Non-pigmented ciliary epithelial cell (primary cell): ENCODE measurements at regions not wholly inside any gene's neighbourhood (a gene's known extent, or its start where the extent isn't known, plus 50 kb on each side); places are given as distances from the start of the nearest gene placed in this dataset.
"Not testable (repeated sequence)": the region's sequence is repeated elsewhere in the genome, so short reads cannot be mapped to it uniquely, and the experiment has no call there.

Experiments
- DNase-seq: peaks from one replicate; pipeline ENCODE4 v3.0.0-alpha.2; 2010; ENCODE audit warnings: low read depth

- DNase-seq: no peak
Measured at GRCh38 chr1:47522935-47523834, 85.3 kb downstream of the FOXD2 start.

GRCh38 chr1:47523835-47524215, 86.0 kb downstream of the FOXD2 start:
- no peak for DNase-seq

DNA sequence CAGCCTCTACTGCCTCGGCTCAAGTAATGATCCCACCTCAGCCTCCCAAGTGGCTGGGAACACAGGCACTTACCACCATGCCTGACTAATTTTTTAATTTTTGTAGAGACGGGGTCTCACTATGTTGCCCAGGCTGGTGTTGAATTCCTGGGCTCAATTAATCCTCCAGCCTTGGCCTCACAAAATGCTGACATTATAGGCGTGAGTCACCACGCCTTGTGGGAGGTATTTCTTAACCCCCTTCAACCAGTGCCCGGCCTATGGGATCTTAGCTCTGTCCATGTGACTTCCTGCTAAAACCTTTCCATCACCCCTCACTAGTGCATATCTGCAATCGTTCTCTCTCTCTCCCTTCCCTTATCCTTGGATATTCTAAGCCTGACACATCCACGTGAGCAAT, 86.4 kb downstream of the FOXD2 start:
- no peak for DNase-seq

DNA sequence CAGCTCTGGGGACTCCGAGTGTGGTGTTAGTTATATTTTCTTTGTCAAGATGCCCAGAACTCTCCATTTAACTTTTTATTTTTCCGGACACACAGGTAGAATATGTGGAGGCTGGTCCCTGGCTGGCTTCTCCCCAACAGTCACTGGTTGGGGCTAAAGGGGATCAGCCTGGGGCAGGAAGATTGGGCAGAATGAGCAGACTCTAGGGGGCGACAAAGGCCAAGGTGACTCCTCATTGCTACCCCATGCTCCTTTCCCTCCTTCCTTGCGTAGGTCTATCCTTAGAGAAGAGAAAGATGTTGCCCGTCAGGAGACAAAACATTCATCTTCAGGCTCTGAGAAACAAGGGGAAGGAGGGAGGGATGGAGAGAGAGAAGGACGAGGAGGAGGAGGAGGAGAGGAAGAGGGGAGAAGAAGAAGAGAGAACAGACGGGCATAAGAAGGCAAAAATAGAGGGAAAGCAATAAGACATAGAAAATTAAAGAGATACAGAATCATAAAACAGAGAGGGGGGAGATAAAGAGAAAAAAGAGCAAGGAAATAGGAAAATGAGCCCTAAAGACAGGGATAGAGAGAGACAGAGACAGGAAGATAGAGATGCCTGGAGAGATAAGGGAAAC, 89.9 kb downstream of the FOXD2 start:
- DNase-seq: no peak

- DNase-seq: no peak
Measured at GRCh38 chr1:47529520-47530098, 91.8 kb downstream of the FOXD2 start.

GRCh38 chr1:47532921-47533792, 95.3 kb downstream of the FOXD2 start:
- peak; percentile 36 for DNase-seq

DNA sequence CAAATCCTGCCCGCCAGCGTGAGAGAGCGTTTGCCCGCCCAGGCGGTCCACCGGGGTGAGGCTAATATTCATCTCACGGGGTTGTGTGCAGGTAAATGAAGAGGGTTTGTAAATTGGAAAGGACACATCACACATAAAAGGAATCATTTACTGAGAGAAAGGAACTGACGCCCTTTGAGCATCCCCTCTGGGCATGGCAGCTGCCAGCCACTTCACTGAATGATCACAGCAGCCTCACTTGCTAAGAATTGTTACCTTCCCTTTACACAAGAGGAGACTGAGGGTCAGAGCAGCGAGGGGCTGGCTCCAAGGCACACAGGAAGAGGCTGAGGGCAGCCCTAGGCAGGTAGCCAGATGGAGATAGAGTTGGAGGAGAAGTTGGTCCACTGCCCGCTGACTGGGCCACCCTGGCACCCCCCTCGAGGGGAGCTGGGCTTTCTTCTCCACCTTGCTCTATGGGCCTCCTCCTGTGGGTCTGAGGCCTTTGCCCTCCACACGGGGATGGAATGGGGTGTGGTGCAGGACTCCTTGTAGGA, 96.0 kb downstream of the FOXD2 start:
- DNase-seq: no peak

- no peak for DNase-seq
Measured at GRCh38 chr1:47534436-47534835, 96.6 kb downstream of the FOXD2 start.

- no peak for DNase-seq
Measured at GRCh38 chr1:47536646-47537118, 98.8 kb downstream of the FOXD2 start.

GRCh38 chr1:47537268-47537667, 99.4 kb downstream of the FOXD2 start:
- DNase-seq: no peak

GRCh38 chr1:47537966-47538365, 100.1 kb downstream of the FOXD2 start:
- no peak for DNase-seq

GRCh38 chr1:47538530-47538929, 100.7 kb downstream of the FOXD2 start:
- not testable (repeated sequence) for DNase-seq

DNA sequence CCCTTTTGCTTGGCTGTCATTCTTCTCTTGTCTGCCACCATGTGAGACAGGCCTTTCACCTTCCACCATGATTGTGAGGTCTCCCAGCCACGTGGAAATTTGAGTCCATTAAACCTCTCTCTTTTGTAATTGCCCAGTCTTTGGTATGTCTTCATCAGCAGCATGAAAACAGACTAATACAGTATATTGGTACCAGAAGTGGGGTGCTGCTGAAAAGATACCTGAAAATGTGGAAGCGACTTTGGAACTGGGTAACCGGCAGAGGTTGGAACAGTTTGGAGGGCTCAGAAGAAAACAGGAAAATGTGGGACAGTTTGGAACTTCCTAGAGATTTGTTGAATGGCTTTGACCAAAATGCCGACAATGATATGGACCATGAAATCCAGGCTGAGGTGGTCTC, 103.9 kb downstream of the FOXD2 start:
- not testable (repeated sequence) for DNase-seq

- DNase-seq: not testable (repeated sequence)
Measured at GRCh38 chr1:47543089-47543488, 105.2 kb downstream of the FOXD2 start.

DNA sequence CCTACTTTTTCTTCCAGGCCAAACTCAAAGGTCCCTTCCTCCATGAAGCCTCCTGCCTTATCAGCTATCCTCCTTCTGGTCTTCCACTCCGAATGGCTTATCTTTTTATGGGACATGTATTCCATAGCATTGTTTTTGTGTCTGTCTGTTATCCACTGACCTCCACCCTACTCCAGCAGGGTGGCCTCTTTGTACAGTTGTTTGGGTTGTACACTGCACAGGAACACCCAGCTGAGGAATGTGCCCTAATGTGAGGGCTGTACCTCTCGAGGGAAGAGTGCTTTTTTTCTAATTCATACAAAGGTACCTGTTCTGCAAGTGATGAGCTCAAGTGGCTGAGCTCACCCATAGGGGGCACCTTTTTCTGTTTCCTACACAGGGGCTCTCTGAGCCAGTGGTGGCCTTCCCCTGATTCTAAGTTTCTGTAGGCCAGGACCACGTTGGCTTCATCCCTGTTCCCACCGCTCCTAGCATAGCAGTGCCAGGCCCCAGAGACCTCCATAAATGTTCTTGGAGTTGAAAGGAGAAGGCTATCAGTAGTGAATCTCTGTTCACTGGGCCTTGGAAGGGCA, 108.2 kb downstream of the FOXD2 start:
- DNase-seq: no peak

DNA sequence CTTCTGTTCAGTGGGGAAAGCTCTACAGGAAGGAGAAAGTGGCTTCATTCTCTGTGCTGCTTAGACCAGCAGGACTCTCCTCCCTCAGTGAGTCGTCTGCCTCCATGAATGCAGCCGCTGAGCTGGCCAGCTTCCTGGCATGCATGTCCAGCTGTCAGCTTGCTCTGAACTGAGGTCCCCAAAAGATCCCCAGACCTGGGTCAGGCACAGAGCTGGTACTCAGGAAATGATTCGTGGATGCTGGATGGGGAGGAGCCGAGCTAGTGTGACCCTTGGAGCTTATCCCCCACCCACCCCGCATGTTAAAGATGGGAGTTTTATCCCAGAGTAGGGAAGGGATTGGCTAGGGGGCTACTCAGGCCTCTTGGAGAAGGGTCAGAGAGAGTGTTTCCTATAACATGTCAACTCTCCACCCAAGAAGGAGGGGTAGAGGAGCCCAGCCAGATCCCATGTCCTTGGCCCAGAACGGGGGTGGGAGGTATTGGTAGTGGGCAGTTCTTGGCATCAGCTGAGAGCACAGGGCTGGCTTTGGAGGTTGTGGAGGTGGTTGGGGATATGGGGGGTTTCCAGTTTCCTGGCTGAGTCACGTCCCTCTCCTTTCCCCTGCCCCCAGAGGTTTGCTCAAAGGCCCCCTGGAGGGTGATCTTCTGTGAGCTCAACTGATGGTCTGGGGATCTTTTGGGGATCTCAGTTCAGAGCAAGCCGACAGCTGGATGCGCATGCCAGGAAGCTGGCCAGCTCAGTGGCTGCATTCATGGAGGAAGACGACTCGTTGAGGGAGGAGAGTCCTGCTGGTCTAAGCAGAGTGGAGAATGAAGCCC, 110.1 kb downstream of the FOXD2 start:
- DNase-seq: no peak

GRCh38 chr1:47548637-47549036, 110.8 kb downstream of the FOXD2 start:
- no peak for DNase-seq

DNA sequence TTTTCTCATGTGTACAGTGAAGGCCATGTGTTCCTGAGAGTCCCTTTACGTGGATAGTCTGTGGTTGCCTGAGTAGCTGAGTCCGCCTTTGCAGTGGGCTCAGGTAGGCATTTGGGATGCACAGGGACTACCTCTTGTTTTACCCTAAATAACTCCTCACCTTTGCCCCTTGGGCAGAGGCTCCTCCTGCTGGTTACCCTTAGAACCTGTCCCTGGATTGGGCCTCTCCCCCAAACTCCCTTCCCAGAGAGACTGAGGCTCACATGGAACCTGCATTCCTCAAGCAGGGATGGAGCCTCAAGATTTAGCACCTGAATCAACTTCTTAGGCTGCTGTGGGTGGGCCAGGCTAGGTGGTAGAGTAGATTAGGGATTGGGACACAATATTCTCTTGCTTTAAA, 111.7 kb downstream of the FOXD2 start:
- DNase-seq: no peak

GRCh38 chr1:47550929-47551328, 113.1 kb downstream of the FOXD2 start:
- DNase-seq: no peak

DNA sequence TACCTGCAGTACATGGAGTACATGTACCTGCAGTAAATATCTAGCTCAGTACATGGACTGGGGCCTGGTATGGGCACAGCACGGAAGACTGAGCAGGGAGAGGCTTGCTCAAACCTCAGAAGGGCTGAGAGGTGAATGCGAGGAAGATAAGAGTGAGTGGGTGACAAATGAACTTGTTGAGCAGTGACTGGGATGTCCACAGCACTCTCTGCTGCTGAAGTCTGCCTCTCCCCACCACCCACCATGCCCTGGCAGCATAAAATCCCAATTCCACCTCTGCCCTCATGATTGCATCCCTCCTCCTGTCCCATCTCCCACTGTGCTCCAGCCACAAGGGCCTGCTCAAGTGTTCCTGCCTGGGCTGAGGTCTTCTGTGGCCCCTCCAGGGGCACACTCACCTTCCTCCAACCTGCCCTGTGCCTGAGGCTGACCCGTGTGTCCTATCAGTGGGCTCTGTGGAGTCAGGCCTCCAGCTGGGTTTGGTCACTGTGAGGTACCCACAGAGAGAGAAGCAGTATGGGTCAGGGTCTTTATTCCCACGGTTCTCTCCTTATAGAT, 114.2 kb downstream of the FOXD2 start:
- DNase-seq: no peak
